MM.1S (cell line): ENCODE measurements at regions not wholly inside any gene's neighbourhood (a gene's known extent, or its start where the extent isn't known, plus 50 kb on each side); places are given as distances from the start of the nearest gene placed in this dataset.

ENCODE experiments used
- EZH2phosphoT487 ChIP-seq: fragments of 300-600 bp; sonication (generic); IDR thresholded peaks from 2 replicates; pipeline ENCODE4 v1.6.1; 2018; ENCODE audit warnings: antibody characterized with exemption, low read length
- TF ChIP-seq, protein P1 (sequence below): fragments of 300-600 bp; sonication (generic); IDR thresholded peaks from 2 replicates; pipeline ENCODE4 v1.5.1; 2016; ENCODE audit warnings: antibody characterized with exemption, low read length, mixed read lengths

DNA sequence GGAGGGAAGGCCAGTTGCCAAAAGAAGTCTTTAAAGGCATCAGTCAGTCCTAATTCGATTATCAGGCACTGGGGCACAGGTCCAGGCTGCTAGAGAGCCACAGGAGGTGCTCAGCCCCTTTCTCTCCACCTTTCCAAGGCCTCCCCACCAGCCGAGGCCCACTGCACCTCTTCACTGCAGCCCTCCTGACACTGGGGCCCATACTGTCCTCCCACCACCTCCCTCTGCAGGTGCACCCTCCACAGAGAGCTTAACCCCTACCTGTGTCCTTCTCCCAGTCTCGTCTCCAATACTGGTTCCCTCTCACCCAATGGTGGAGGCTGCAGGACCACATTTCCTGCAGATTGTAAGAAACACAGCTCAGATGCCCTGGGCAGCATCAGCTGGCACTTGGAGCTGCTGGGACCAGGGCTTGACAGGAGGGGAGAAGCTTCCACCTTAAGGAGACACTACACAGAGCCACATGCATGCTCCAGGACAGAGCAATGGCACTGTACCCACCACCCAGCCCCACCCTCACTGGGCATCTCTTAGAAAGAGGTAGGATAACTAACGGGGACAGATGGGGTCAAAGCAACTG, 81.6 kb upstream of the PRR20G start:
- TF ChIP-seq, protein P1, sequence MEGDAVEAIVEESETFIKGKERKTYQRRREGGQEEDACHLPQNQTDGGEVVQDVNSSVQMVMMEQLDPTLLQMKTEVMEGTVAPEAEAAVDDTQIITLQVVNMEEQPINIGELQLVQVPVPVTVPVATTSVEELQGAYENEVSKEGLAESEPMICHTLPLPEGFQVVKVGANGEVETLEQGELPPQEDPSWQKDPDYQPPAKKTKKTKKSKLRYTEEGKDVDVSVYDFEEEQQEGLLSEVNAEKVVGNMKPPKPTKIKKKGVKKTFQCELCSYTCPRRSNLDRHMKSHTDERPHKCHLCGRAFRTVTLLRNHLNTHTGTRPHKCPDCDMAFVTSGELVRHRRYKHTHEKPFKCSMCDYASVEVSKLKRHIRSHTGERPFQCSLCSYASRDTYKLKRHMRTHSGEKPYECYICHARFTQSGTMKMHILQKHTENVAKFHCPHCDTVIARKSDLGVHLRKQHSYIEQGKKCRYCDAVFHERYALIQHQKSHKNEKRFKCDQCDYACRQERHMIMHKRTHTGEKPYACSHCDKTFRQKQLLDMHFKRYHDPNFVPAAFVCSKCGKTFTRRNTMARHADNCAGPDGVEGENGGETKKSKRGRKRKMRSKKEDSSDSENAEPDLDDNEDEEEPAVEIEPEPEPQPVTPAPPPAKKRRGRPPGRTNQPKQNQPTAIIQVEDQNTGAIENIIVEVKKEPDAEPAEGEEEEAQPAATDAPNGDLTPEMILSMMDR: no peak
- no peak for TF ChIP-seq EZH2phosphoT487
